HCT116 (cell line): ENCODE measurements at regions not wholly inside any gene's neighbourhood (a gene's known extent, or its start where the extent isn't known, plus 50 kb on each side); places are given as distances from the start of the nearest gene placed in this dataset.

Experiments used
- ATAC-seq: fragments of 200-7000 bp; cut with Tn5 transposase; 2 replicates; pipeline ENCODE4 v1.9.1; 2020; ENCODE audit warnings: mild to moderate bottlenecking, moderate library complexity
- BruUV-seq: library from RNA; stranded (reverse); fragments of 400-500 nt; replicated peaks from 2 replicates; lab custom pipeline; 2021; lab: Mats Ljungman, UMichigan
- CTCF ChIA-PET: fragments of 300-600 bp; sonication (Branson Sonifier 250); formaldehyde crosslinking; loops from one replicate; lab custom pipeline; 2021; ENCODE audit warnings: antibody characterized with exemption; lab: Charles Lee
- POLR2A ChIA-PET: fragments of 300-600, 350-600 bp; sonication (Branson Sonifier 250); formaldehyde crosslinking; loops from one replicate; lab custom pipeline; 2021; ENCODE audit warnings: antibody characterized with exemption; lab: Charles Lee
- RAD21 ChIA-PET, 2 experiments: fragments of 300-600 bp; sonication (Branson Sonifier 250); formaldehyde crosslinking; loops; one replicate each; lab custom pipeline; 2023; ENCODE audit warnings: low total read pairs in 2 of 2; ENCODE audit not compliant: uncharacterized antibody in 2 of 2, unreplicated experiment in 2 of 2, low non-redundant PET in 1 of 2; lab: Charles Lee
- DNase-seq: peaks from one replicate; pipeline ENCODE4 v3.0.0-alpha.2; 2010; ENCODE audit warnings: low read depth, low spot score
- H2AFZ ChIP-seq: fragments of 200-600 bp; shearing (Covaris generic), sonication (generic); 2 replicates; pipeline ENCODE4 v1.6.1; 2017; ENCODE audit warnings: low read depth, mixed run types, mixed read lengths, antibody characterized with exemption, low read length; ENCODE audit not compliant: poor library complexity, severe bottlenecking
- H3K27ac ChIP-seq: 2 replicates; pipeline ENCODE4 v1.5.1; 2012; ENCODE audit warnings: low read depth, low read length
- H3K27me3 ChIP-seq: fragments of 200-600 bp; sonication (generic); 2 replicates; pipeline ENCODE4 v1.6.1; 2016; ENCODE audit warnings: mixed run types, low read length, mixed read lengths; ENCODE audit not compliant: insufficient read depth
- H3K36me3 ChIP-seq, 2 experiments: fragments of 200-500 bp in 1 of 2; fragments of 200-600 bp in 1 of 2; sonication (Bioruptor generic) in 1 of 2; sonication (generic) in 1 of 2; 2 replicates each; pipeline versions ENCODE4 v1.5.1 to v1.6.1; 2014 to 2016; ENCODE audit warnings: low read length in 2 of 2, inconsistent platforms in 1 of 2, mixed read lengths in 1 of 2, mixed run types in 1 of 2; ENCODE audit not compliant: insufficient read depth in 2 of 2, control insufficient read depth in 1 of 2
- H3K4me1 ChIP-seq, 2 experiments: fragments of 200-600 bp in 1 of 2; sonication (generic) in 1 of 2; 2 replicates each; pipeline versions ENCODE4 v1.5.1 to v1.6.1; 2012 to 2017; ENCODE audit warnings: low read length in 2 of 2, inconsistent platforms in 1 of 2, mild to moderate bottlenecking in 1 of 2, mixed read lengths in 1 of 2, mixed run types in 1 of 2, moderate library complexity in 1 of 2; ENCODE audit not compliant: insufficient read depth in 2 of 2, control insufficient read depth in 1 of 2
- H3K4me2 ChIP-seq: fragments of 200-600 bp; sonication (generic); 2 replicates; pipeline ENCODE4 v1.6.1; 2017; ENCODE audit warnings: mixed run types, low read length, mixed read lengths
- H3K4me3 ChIP-seq, 2 experiments: fragments of 200-600 bp in 1 of 2; sonication (generic) in 1 of 2; replicated peaks in 1 of 2; 2 replicates each; pipeline ENCODE4 v1.5.1; 2011 to 2016; ENCODE audit warnings: low read length in 2 of 2, control low read depth in 1 of 2, low read depth in 1 of 2, mild to moderate bottlenecking in 1 of 2, mixed read lengths in 1 of 2, mixed run types in 1 of 2
- H3K79me2 ChIP-seq: fragments of 200-600 bp; sonication (generic); 2 replicates; pipeline ENCODE4 v1.6.1; 2017; ENCODE audit warnings: mild to moderate bottlenecking, mixed run types, low read length, moderate library complexity, mixed read lengths; ENCODE audit not compliant: insufficient read depth
- H3K9ac ChIP-seq: fragments of 200-600 bp; sonication (generic); 2 replicates; pipeline ENCODE4 v1.6.1; 2016; ENCODE audit warnings: low read length, mixed read lengths
- H3K9me2 ChIP-seq: fragments of 200-600 bp; sonication (generic), shearing (Covaris generic); 2 replicates; pipeline ENCODE4 v1.6.1; 2017; ENCODE audit warnings: mixed run types, mild to moderate bottlenecking, moderate library complexity; ENCODE audit not compliant: insufficient read depth
- H3K9me3 ChIP-seq, 2 experiments: fragments of 200-500 bp in 1 of 2; fragments of 200-600 bp in 1 of 2; sonication (Bioruptor generic) in 1 of 2; sonication (generic) in 1 of 2; 2 replicates each; pipeline ENCODE4 v1.6.1; 2014 to 2017; ENCODE audit warnings: low read length in 2 of 2, mixed read lengths in 2 of 2, inconsistent platforms in 1 of 2, low read depth in 1 of 2, mild to moderate bottlenecking in 1 of 2, mixed run types in 1 of 2, moderate library complexity in 1 of 2; ENCODE audit not compliant: control insufficient read depth in 1 of 2, insufficient read depth in 1 of 2
- H4K20me1 ChIP-seq: fragments of 200-600 bp; sonication (generic), shearing (Covaris generic); 2 replicates; pipeline ENCODE4 v1.6.1; 2017; ENCODE audit warnings: mixed run types, mild to moderate bottlenecking, moderate library complexity; ENCODE audit not compliant: insufficient read depth
- ATF3 ChIP-seq: IDR thresholded peaks from 2 replicates; pipeline ENCODE4 v1.6.1; 2012
- CEBPB ChIP-seq: IDR thresholded peaks from 2 replicates; pipeline ENCODE4 v1.6.1; 2012; ENCODE audit warnings: low read depth
- EGR1 ChIP-seq: IDR thresholded peaks from 2 replicates; pipeline ENCODE4 v1.6.1; 2012; ENCODE audit warnings: low read depth
- ELF1 ChIP-seq: IDR thresholded peaks from 2 replicates; pipeline ENCODE4 v1.6.1; 2012; ENCODE audit warnings: low read depth, borderline replicate concordance
- FOSL1 ChIP-seq: IDR thresholded peaks from 2 replicates; pipeline ENCODE4 v1.6.1; 2012; ENCODE audit warnings: low read depth
- JUND ChIP-seq: IDR thresholded peaks from 2 replicates; pipeline ENCODE4 v1.6.1; 2012
- MAX ChIP-seq: IDR thresholded peaks from 2 replicates; pipeline ENCODE4 v1.6.1; 2012
- POLR2A ChIP-seq: IDR thresholded peaks from 2 replicates; pipeline ENCODE4 v1.7.0; 2011; ENCODE audit warnings: borderline replicate concordance; ENCODE audit not compliant: insufficient read depth, insufficient read length; ENCODE audit errors: extremely low read depth
- REST ChIP-seq: IDR thresholded peaks from 2 replicates; pipeline ENCODE4 v1.6.1; 2012; ENCODE audit warnings: low read depth
- SIN3A ChIP-seq: IDR thresholded peaks from 2 replicates; pipeline ENCODE4 v1.6.1; 2012; ENCODE audit warnings: low read depth
- ZNF274 ChIP-seq: fragments of 200-500 bp; sonication (Bioruptor generic); IDR thresholded peaks from 2 replicates; pipeline ENCODE4 v1.6.1; 2014; ENCODE audit warnings: mild to moderate bottlenecking, low read depth, low read length, inconsistent platforms
- intact Hi-C: fragments of 100-400 bp; cut with micrococcal nuclease; formaldehyde crosslinking; loops from 2 replicates; pipeline ENCODE4 v1.10.0; 2022

GRCh38 chr9:105865285-105865684 lies 170.9 kb downstream of the TMEM38B start:
- Histone ChIP-seq H2AFZ (no peak overlapping the region), H3K9me2 (no peaks in the 10 kb centered on the region), H3K9me3 (no peaks in the 10 kb centered on the region), H3K27ac (no peak overlapping the region), H3K4me2 (no peak overlapping the region), H3K4me3 (no peak overlapping the region), H3K9ac (no peak overlapping the region), H4K20me1 (no peaks in the 10 kb centered on the region), H3K79me2 (no peaks in the 10 kb centered on the region), H3K36me3 (no peaks in the 10 kb centered on the region), H3K4me1 (no peaks in the 10 kb centered on the region), H3K27me3 (peaks cover 2% of the 10 kb centered on the region; the same call in 1 of the 2 replicates)
- ChIA-PET RAD21 (no interaction called here), POLR2A (no interaction called here), CTCF (interaction anchor here (1.2 kb wide), 1 partner anchor 16 kb away, joined by 7 read pairs; no protein-coding TSS in a partner anchor)
- intact Hi-C loops = no loop called here
- no peak for ATAC-seq
- no peak for TF ChIP-seq ZNF274
- TF ChIP-seq FOSL1 = no peak
- TF ChIP-seq ELF1 = no peak
- no peak for DNase-seq
- BruUV-seq = no TSS peak

- no peak overlapping the region for H3K9ac ChIP-seq
- TF ChIP-seq JUND (no peak), SIN3A (no peak), ZNF274 (no peak), CEBPB (no peak), REST (no peak), ATF3 (no peak), EGR1 (no peak), POLR2A (no peak), MAX (no peak)
- H3K79me2 ChIP-seq = no peaks in the 10 kb centered on the region
- H3K27ac ChIP-seq = no peak overlapping the region
- POLR2A ChIA-PET = no interaction called here
- BruUV-seq = no TSS peak
- no peak overlapping the region for H3K4me2 ChIP-seq
- H3K27me3 ChIP-seq = peaks cover 16% of the 10 kb centered on the region
- ATAC-seq = no peak
- no peak for DNase-seq
- no peak overlapping the region for H2AFZ ChIP-seq
- intact Hi-C loops = no loop called here
- no peaks in the 10 kb centered on the region for H3K9me3 ChIP-seq
- CTCF ChIA-PET = interaction anchor here (1.5 kb wide), 1 partner anchor 10 kb away, joined by 5 read pairs; no protein-coding TSS in a partner anchor
- H3K9me2 ChIP-seq = no peaks in the 10 kb centered on the region
- no peaks in the 10 kb centered on the region for H3K4me1 ChIP-seq
- RAD21 ChIA-PET = no interaction called here
- no peak overlapping the region for H3K4me3 ChIP-seq
- H3K36me3 ChIP-seq = no peaks in the 10 kb centered on the region
- no peaks in the 10 kb centered on the region for H4K20me1 ChIP-seq
These were observed 177.2 kb downstream of the TMEM38B start for GRCh38 chr9:105871540-105871939.
